Stimulated activated CD4-positive, alpha-beta T cell treated with anti-CD3 and anti-CD28 coated beads, Interleukin-4, amount 100 ng/mL, for 4 hours (primary cell): ENCODE measurements at regions not wholly inside any gene's neighbourhood (a gene's known extent, or its start where the extent isn't known, plus 50 kb on each side); places are given as distances from the start of the nearest gene placed in this dataset.

ENCODE experiments used
- DNase-seq, 2 experiments: peaks; one replicate each; pipeline ENCODE4 v3.0.0-alpha.2; 2020

DNA sequence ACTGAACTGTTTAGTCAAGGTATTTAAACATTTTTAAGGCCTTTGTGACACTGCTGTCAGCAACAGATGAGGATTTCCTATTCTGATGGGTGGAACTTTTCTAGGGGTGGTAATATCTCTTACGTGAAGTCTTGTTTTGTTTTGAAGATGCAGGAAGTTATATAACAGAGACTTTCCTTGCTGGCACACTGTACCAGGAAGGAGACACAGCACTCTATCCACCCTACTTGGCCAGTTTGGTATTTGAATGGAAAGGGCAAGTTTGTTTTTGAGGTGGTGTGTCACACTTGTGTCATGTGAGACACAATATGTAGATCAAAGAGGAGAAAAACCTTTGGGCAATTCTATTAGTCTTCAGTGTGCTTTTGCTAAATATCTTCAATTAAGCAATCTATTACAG, 51.6 kb upstream of the SRP54 start:
- DNase-seq = peak in 1 of 2 experiments; percentile 48

GRCh38 chr14:34930591-34931091, 52.2 kb upstream of the SRP54 start:
- peak in 1 of 2 experiments; percentile 22 for DNase-seq

GRCh38 chr14:34926552-34926951, 51.4 kb upstream of the BAZ1A start:
- no peak for DNase-seq
